Gastrocnemius medialis (tissue), 4 donors: ENCODE measurements at regions not wholly inside any gene's neighbourhood (a gene's known extent, or its start where the extent isn't known, plus 50 kb on each side); places are given as distances from the start of the nearest gene placed in this dataset.

Experiments used
- ATAC-seq, 2 donors: fragments of 150-250 bp; one replicate each; pipeline ENCODE4 v1.9.1; 2016
- DNase-seq, 2 donors: peaks; one replicate each; pipeline ENCODE4 v3.0.0-alpha.2; 2019
- H3K27ac ChIP-seq, 4 donors: fragments of 200-600 bp; sonication (generic); 1 replicate in 1 of 4; 2 replicates in 3 of 4; pipeline ENCODE4 v1.5.1; 2016 to 2018; ENCODE audit warnings: mild to moderate bottlenecking in 2 of 4, moderate library complexity in 1 of 4
- H3K27me3 ChIP-seq, 3 donors: fragments of 200-600 bp; sonication (generic) in 2 of 3; 1 replicate in 1 of 3; 2 replicates in 2 of 3; pipeline versions ENCODE4 v1.5.1 to v1.6.0; 2016 to 2019; ENCODE audit warnings: mild to moderate bottlenecking in 1 of 3, moderate library complexity in 1 of 3
- H3K36me3 ChIP-seq, 2 donors: fragments of 200-600 bp; sonication (generic) in 1 of 2; one replicate each; pipeline ENCODE4 v1.5.1; 2017 to 2018
- H3K4me1 ChIP-seq, 2 donors: fragments of 200-600 bp; sonication (generic) in 1 of 2; one replicate each; pipeline ENCODE4 v1.5.1; 2016 to 2017; ENCODE audit warnings: mild to moderate bottlenecking in 2 of 2
- H3K4me3 ChIP-seq, 4 donors: fragments of 200-600 bp; sonication (generic) in 3 of 4; 1 replicate in 1 of 4; 2 replicates in 3 of 4; pipeline ENCODE4 v1.5.1; 2016 to 2019; ENCODE audit warnings: mild to moderate bottlenecking in 2 of 4
- H3K9me3 ChIP-seq, 3 donors: fragments of 200-600 bp; sonication (generic) in 2 of 3; 1 replicate in 1 of 3; 2 replicates in 2 of 3; pipeline ENCODE4 v1.5.1; 2016 to 2019
- POLR2A ChIP-seq, 2 donors: fragments of 450-650 bp; IDR thresholded peaks; one replicate each; pipeline ENCODE4 v1.6.1; 2017; ENCODE audit warnings: antibody characterized with exemption in 2 of 2, mild to moderate bottlenecking in 2 of 2, moderate library complexity in 2 of 2
- in situ Hi-C, 4 donors: fragments of 200-750 bp; cut with MboI; loops; one replicate each; pipeline versions ENCODE4 v1.15.0 to v1.8.0; 2017; ENCODE audit warnings: low sequenced_read_pairs in 4 of 4
- intact Hi-C: fragments of 100-400 bp; cut with DNase I; formaldehyde crosslinking; loops from one replicate; pipeline ENCODE4 v1.15.1; 2023; ENCODE audit warnings: low total_unique reads
- TF ChIP-seq, protein P1 (sequence below), 5 experiments: fragments of 450-650 bp in 3 of 5; fragments of 200-600 bp in 2 of 5; sonication (generic) in 2 of 5; IDR thresholded peaks in 4 of 5; conservative IDR thresholded peaks in 1 of 5; 1 replicate in 4 of 5; 2 replicates in 1 of 5; pipeline ENCODE4 v1.5.1; 2016 to 2019; ENCODE audit warnings: antibody characterized with exemption in 5 of 5, mild to moderate bottlenecking in 3 of 5, moderate library complexity in 3 of 5

DNA sequence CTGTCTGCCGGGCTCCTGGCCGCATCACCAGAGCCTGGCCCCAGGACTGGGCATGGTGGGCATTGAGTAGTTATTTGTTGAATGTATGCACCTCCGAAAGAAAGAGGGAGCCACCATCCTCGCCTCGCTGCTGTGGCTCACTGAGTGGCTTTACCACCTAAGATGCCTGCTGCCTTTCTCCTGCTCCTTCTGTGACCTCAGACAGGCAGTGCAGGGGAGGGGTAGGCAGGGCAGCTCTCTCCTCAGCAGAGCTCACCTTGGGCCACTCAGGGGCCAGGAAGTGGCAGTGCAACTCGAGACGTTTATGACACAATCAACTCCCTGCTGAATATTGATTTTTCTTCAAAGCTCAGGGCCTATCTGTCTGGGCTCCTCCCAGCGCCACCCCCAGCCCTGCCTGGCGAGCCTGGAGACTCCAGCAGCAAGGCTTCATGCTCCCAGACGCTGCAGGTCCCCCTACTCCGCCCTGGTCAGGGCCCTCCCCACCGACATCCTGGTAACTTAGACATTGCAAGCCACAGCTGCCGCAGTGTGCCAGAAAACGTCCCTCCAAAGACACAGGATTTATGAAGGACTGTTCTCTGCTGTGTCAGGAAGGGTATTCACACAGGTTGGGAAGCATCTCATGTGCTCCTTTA, 84.3 kb upstream of the DIO3 start:
- Histone ChIP-seq H3K27ac (no peak overlapping the region), H3K36me3 (no peaks in the 10 kb centered on the region), H3K4me3 (no peak overlapping the region), H3K27me3 (peaks cover 0 to 15% (median 14%) of the 10 kb centered on the region in 3 donors), H3K4me1 (no peaks in the 10 kb centered on the region), H3K9me3 (no peaks in the 10 kb centered on the region)
- DNase-seq (no peak), ATAC-seq (no peak)
- in situ Hi-C loops: no loop called here
- TF ChIP-seq POLR2A (IDR thresholded peaks at IDR 0.05): no peak
- TF ChIP-seq, protein P1, sequence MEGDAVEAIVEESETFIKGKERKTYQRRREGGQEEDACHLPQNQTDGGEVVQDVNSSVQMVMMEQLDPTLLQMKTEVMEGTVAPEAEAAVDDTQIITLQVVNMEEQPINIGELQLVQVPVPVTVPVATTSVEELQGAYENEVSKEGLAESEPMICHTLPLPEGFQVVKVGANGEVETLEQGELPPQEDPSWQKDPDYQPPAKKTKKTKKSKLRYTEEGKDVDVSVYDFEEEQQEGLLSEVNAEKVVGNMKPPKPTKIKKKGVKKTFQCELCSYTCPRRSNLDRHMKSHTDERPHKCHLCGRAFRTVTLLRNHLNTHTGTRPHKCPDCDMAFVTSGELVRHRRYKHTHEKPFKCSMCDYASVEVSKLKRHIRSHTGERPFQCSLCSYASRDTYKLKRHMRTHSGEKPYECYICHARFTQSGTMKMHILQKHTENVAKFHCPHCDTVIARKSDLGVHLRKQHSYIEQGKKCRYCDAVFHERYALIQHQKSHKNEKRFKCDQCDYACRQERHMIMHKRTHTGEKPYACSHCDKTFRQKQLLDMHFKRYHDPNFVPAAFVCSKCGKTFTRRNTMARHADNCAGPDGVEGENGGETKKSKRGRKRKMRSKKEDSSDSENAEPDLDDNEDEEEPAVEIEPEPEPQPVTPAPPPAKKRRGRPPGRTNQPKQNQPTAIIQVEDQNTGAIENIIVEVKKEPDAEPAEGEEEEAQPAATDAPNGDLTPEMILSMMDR (IDR thresholded peaks at IDR 0.05 in 4 of 5, conservative IDR thresholded peaks at IDR 0.05 in 1 of 5): no peak
- intact Hi-C loops: no loop called here

DNA sequence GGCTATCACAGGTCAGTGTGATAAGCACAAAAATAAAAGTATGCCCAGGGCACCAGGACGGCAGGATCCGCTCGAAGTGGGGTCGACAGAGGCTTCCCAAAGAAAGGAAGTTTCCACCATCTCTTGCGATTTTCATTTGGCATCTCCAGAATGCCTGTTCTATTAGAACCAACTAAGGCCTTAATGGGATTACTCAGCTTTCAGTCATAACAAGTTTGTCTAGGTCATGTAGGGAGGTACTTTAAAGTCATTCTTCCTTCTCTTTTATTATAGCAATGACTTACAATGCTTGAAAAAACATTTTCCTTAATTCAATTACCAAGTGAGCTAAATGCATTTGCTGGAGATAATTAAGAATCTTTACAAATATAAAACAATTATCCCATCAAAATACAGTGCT, 83.6 kb upstream of the DIO3 start:
- Histone ChIP-seq H3K27me3 (peaks cover 0 to 15% (median 14%) of the 10 kb centered on the region in 3 donors), H3K9me3 (no peaks in the 10 kb centered on the region), H3K4me3 (no peak overlapping the region), H3K36me3 (no peaks in the 10 kb centered on the region), H3K27ac (no peak overlapping the region), H3K4me1 (no peaks in the 10 kb centered on the region)
- no peak for TF ChIP-seq POLR2A (IDR thresholded peaks at IDR 0.05)
- TF ChIP-seq, protein P1 (IDR thresholded peaks at IDR 0.05 in 4 of 5, conservative IDR thresholded peaks at IDR 0.05 in 1 of 5): no peak
- intact Hi-C loops: no loop called here
- in situ Hi-C loops: no loop called here
- no peak for DNase-seq
- no peak for ATAC-seq

DNA sequence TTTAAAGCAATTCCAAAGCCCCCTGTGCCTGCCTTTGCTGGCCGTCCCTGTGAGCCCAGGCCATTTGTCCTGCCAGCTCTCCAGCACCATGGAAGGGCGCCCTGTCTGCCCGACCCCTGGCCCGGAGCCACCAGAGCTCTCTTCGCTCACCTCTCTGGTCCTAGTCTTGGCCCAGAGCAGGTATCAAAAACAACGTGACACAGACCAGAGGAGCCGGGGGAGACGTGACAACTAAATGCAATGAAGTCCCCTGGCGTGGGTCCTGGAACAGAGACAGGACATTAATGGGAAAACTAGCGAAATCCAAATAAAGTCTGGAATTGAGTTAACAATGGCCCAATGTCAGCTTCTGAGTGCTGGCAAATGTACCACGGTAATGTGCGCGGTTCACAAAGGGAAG, 83.2 kb upstream of the DIO3 start:
- ATAC-seq: no peak
- H3K4me1 ChIP-seq: no peaks in the 10 kb centered on the region
- in situ Hi-C loops (no loop called here), intact Hi-C loops (no loop called here)
- no peaks in the 10 kb centered on the region for H3K36me3 ChIP-seq
- DNase-seq: no peak
- no peak overlapping the region for H3K27ac ChIP-seq
- H3K9me3 ChIP-seq: no peaks in the 10 kb centered on the region
- peaks cover 0 to 15% (median 14%) of the 10 kb centered on the region in 3 donors for H3K27me3 ChIP-seq
- H3K4me3 ChIP-seq: no peak overlapping the region
- no peak for TF ChIP-seq POLR2A (IDR thresholded peaks at IDR 0.05)
- TF ChIP-seq, protein P1 (IDR thresholded peaks at IDR 0.05 in 4 of 5, conservative IDR thresholded peaks at IDR 0.05 in 1 of 5): no peak

DNA sequence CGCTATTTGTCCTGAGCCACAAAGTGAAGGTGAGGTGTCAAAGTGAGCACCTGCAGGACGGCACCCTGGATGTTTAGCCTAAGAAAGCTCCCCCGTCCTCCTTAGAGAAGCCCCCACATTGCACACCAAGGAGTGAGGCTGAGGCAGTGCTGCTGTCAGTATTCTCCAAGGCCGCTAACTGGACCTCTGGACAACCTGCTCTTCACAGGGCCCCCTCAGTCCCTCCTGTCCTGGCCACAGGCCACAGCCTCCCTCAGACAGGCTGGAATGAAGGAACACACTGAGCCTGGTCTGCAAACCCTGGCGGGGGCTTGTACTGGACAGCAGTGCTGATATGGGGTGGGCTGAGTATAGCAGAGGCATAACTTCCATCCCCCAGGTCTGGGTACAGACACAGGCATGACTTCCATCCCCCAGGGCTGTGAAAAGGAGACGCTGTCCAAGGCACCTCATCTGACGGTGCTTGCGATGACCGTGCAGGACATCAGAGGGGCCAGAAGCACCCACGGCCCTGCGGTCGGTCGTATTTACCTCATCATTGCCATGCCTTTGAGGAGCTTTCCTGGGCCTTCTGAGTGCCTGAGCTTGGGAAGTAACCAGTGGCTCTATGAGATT, 82.4 kb upstream of the DIO3 start:
- in situ Hi-C loops: no loop called here
- Histone ChIP-seq H3K27ac (no peak overlapping the region), H3K27me3 (peaks cover 0 to 15% (median 14%) of the 10 kb centered on the region in 3 donors), H3K4me3 (no peak overlapping the region), H3K36me3 (no peaks in the 10 kb centered on the region), H3K4me1 (no peaks in the 10 kb centered on the region), H3K9me3 (no peaks in the 10 kb centered on the region)
- no peak for DNase-seq
- TF ChIP-seq, protein P1 (IDR thresholded peaks at IDR 0.05 in 4 of 5, conservative IDR thresholded peaks at IDR 0.05 in 1 of 5): no peak
- no peak for TF ChIP-seq POLR2A (IDR thresholded peaks at IDR 0.05)
- no peak for ATAC-seq
- intact Hi-C loops: no loop called here
